GM12891 (cell line): ENCODE measurements at regions not wholly inside any gene's neighbourhood (a gene's known extent, or its start where the extent isn't known, plus 50 kb on each side); places are given as distances from the start of the nearest gene placed in this dataset.

Source experiments
- POLR2A ChIP-seq: IDR thresholded peaks from 2 replicates; pipeline ENCODE4 v1.6.1; 2011; ENCODE audit warnings: low read depth, low read length, control low read depth
- POLR2AphosphoS5 ChIP-seq: IDR thresholded peaks from 2 replicates; pipeline ENCODE4 v1.6.1; 2011; ENCODE audit warnings: low read depth, low read length, control low read depth
- POU2F2 ChIP-seq: IDR thresholded peaks from 2 replicates; pipeline ENCODE4 v1.6.1; 2011; ENCODE audit warnings: low read depth, mild to moderate bottlenecking, control low read depth, low read length, moderate library complexity
- TAF1 ChIP-seq: IDR thresholded peaks from 2 replicates; pipeline ENCODE4 v1.6.1; 2011; ENCODE audit warnings: low read depth, low read length, control low read depth

DNA sequence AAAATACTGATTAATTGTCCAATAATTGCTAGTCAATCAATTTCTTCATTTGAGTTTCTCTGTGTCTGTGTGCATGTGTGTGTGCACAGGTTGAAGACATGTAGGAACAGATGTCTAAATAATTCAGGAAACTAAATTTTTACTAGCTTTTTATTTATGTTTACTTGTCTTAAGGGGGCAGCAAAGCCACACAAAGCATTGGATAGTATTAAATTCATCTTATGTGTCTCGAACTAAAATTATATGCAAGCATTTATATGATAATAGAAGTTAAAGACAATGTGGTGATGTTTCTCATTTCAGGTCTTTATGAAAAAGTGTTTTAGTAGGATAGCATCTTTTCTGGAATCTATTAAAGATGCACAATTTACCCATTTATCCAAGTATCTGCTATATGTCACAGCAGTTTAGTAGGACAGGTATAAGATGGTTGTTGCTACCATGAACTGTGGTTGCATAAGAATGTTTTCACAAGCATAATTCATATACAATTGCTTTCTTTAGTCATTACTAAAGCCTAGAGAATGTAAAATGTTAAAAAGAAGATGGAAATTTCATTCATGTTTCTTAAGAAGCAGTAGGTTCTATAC, 784.6 kb upstream of the NUDT12 start:
- TF ChIP-seq POLR2A (no peak), TAF1 (no peak), POLR2AphosphoS5 (no peak), POU2F2 (no peak)
